ENCODE measurements at regions not wholly inside any gene's neighbourhood (a gene's known extent, or its start where the extent isn't known, plus 50 kb on each side); places are given as distances from the start of the nearest gene placed in this dataset.
"Not testable (repeated sequence)": the region's sequence is repeated elsewhere in the genome, so short reads cannot be mapped to it uniquely, and the experiment has no call there.

GRCh38 chr9:78406146-78406545 is 109.2 kb downstream of the PSAT1 start:
- DNase-seq (ENCODE audit: low read depth, low spot score) = no peak
- H3K27me3 ChIP-seq (ENCODE audit: control insufficient read depth, insufficient read depth, low read length) = no peaks in the 10 kb centered on the region
- no CpG with 5 or more reads among the region's 1 CpG for WGBS (ENCODE audit: insufficient coverage, insufficient read length)
- H3K27ac ChIP-seq (ENCODE audit: low read length) = no peak overlapping the region
- 0 out of 2 replicates have a peak, but pooled peaks cover 2% of the 10 kb centered on the region for H3K4me1 ChIP-seq (ENCODE audit: control insufficient read depth, insufficient read depth, low read length)
- H3K9me3 ChIP-seq (ENCODE audit: control insufficient read depth, insufficient read depth, low read length) = no peaks in the 10 kb centered on the region
- H3K4me3 ChIP-seq (ENCODE audit: low read length) = no peak overlapping the region
- H3K36me3 ChIP-seq (ENCODE audit: control insufficient read depth, insufficient read depth, low read length) = no peaks in the 10 kb centered on the region; the same call in 1 of the 2 replicates

GRCh38 chr9:78406933-78407332 is 110.0 kb downstream of the PSAT1 start:
- WGBS (ENCODE audit: insufficient coverage, insufficient read length) = no CpG with 5 or more reads among the region's 2 CpGs
- DNase-seq (ENCODE audit: low read depth, low spot score) = no peak
- Histone ChIP-seq H3K9me3 (ENCODE audit: control insufficient read depth, insufficient read depth, low read length) (no peaks in the 10 kb centered on the region), H3K36me3 (ENCODE audit: control insufficient read depth, insufficient read depth, low read length) (no peaks in the 10 kb centered on the region; the same call in 1 of the 2 replicates), H3K27me3 (ENCODE audit: control insufficient read depth, insufficient read depth, low read length) (no peaks in the 10 kb centered on the region), H3K4me1 (ENCODE audit: control insufficient read depth, insufficient read depth, low read length) (0 out of 2 replicates have a peak, but pooled peaks cover 2% of the 10 kb centered on the region), H3K27ac (ENCODE audit: low read length) (no peak overlapping the region), H3K4me3 (ENCODE audit: low read length) (no peak overlapping the region)

DNA sequence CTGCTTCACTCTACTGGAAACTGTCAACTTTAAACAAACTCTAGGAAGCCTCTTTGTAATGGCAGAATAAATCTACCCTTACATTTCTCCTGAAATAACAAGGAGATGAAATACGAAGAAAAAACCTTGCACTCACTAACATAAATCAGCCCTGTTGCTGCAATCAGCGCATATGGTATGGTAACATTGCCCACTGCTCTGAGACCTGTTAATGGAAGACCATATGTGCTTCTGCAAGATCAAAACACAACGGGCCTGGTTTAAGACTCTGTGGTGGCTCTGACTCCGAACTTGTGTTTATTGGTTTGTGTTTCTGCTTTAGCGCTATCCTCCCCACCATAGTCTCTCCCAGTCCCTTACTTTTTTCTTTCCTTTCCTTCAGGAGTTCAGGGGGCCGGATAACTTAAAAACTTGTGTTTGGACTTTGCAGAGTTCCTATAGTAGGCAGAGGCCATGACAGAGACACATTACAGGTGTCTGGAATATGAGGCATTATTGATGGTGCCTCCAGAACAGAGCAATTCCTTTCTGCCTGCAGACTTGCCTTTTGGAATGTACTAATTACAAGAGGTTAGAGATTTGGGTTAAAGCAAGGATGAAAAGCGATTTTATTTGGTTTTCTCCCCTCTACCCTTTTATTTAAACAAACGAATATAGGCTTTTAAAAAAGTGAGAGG is 110.8 kb downstream of the PSAT1 start:
- Histone ChIP-seq H3K4me1 (ENCODE audit: control insufficient read depth, insufficient read depth, low read length) (0 out of 2 replicates have a peak, but pooled peaks cover 2% of the 10 kb centered on the region), H3K4me3 (ENCODE audit: low read length) (no peak overlapping the region), H3K9me3 (ENCODE audit: control insufficient read depth, insufficient read depth, low read length) (no peaks in the 10 kb centered on the region), H3K36me3 (ENCODE audit: control insufficient read depth, insufficient read depth, low read length) (no peaks in the 10 kb centered on the region; the same call in 1 of the 2 replicates), H3K27ac (ENCODE audit: low read length) (no peak overlapping the region), H3K27me3 (ENCODE audit: control insufficient read depth, insufficient read depth, low read length) (no peaks in the 10 kb centered on the region)
- WGBS (ENCODE audit: insufficient coverage, insufficient read length) = no CpG with 5 or more reads among the region's 8 CpGs
- DNase-seq (ENCODE audit: low read depth, low spot score) = no peak

DNA sequence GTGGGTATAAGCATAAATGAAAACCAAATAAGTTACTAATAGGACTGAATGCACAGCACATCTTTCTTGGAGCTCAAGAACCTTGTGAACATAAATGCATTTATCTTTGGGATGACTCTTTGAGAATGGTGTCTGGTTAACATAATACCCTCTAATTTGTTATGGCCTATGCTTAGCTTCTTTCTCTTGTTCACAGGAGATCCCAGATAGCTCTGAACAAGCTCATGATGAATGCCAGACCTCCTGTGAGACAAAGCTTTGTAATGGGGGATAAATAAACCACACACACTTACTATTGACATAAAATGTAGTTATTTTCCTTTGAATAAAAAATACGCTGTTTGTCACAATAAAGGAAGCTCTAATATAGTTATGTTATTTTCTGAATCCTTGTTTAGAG is 111.5 kb downstream of the PSAT1 start:
- no peak overlapping the region for H3K27ac ChIP-seq (ENCODE audit: low read length)
- no peaks in the 10 kb centered on the region; the same call in 1 of the 2 replicates for H3K36me3 ChIP-seq (ENCODE audit: control insufficient read depth, insufficient read depth, low read length)
- WGBS (ENCODE audit: insufficient coverage, insufficient read length) = no CpG with 5 or more reads among the region's 1 CpG
- H3K9me3 ChIP-seq (ENCODE audit: control insufficient read depth, insufficient read depth, low read length) = no peaks in the 10 kb centered on the region
- H3K4me3 ChIP-seq (ENCODE audit: low read length) = no peak overlapping the region
- 0 out of 2 replicates have a peak, but pooled peaks cover 2% of the 10 kb centered on the region for H3K4me1 ChIP-seq (ENCODE audit: control insufficient read depth, insufficient read depth, low read length)
- DNase-seq (ENCODE audit: low read depth, low spot score) = no peak
- H3K27me3 ChIP-seq (ENCODE audit: control insufficient read depth, insufficient read depth, low read length) = no peaks in the 10 kb centered on the region

DNA sequence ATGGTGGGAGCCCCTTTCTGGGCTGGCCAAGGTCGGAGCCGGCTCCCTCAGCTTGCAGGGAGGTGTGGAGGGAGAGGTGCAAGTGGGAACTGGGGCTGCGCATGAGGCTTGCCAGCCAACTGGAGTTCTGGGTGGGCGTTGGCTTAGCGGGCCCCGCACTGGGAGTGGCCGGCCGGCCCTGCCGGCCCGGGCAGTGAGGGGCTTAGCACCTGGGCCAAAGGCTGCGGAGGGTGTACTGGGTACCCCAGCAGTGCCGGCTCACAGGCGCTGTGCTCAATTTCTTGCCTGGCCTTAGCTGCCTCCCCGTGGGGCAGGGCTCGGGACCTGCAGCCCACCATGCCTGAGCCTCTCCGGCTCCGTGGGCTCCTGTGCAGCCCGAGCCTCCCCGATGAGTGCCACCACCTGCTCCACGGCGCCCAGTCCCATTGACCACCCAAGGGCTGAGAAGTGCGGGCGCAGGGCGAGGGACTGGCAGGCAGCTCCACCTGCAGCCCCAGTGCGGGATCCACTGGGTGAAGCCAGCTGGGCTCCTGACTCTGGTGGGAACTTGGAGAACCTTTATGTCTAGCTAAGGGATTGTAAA is 113.1 kb downstream of the PSAT1 start:
- H3K36me3 ChIP-seq (ENCODE audit: control insufficient read depth, insufficient read depth, low read length); H3K4me1 ChIP-seq (ENCODE audit: control insufficient read depth, insufficient read depth, low read length); H3K27me3 ChIP-seq (ENCODE audit: control insufficient read depth, insufficient read depth, low read length); H3K27ac ChIP-seq (ENCODE audit: low read length); DNase-seq (ENCODE audit: low read depth, low spot score); H3K4me3 ChIP-seq (ENCODE audit: low read length); H3K9me3 ChIP-seq (ENCODE audit: control insufficient read depth, insufficient read depth, low read length): not testable (repeated sequence)
- WGBS (ENCODE audit: insufficient coverage, insufficient read length) = no CpG with 5 or more reads among the region's 25 CpGs

DNA sequence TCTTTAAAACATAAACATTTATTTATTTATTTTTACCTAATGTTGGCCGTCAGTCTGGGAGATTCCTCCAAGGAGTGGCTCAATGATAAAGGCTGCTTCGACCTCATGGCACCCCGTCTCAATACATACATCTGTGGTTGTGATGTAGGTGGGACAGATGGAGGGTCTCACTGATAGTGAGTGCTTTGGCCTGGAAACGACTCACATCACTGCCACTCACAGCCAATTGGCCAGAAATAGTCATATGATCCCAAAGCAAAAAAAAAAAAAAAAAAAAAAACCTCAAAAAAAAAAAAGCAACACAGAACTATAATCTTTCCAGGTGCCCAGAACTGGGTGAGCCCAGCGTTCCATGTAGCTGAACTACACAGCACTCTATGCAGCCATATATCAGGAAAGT is 125.4 kb downstream of the PSAT1 start:
- no peaks in the 10 kb centered on the region for H3K27me3 ChIP-seq (ENCODE audit: control insufficient read depth, insufficient read depth, low read length)
- no CpG with 5 or more reads among the region's 5 CpGs for WGBS (ENCODE audit: insufficient coverage, insufficient read length)
- no peaks in the 10 kb centered on the region for H3K9me3 ChIP-seq (ENCODE audit: control insufficient read depth, insufficient read depth, low read length)
- no peak overlapping the region for H3K27ac ChIP-seq (ENCODE audit: low read length)
- H3K36me3 ChIP-seq (ENCODE audit: control insufficient read depth, insufficient read depth, low read length) = no peaks in the 10 kb centered on the region
- no peak for DNase-seq (ENCODE audit: low read depth, low spot score)
- no peaks in the 10 kb centered on the region for H3K4me1 ChIP-seq (ENCODE audit: control insufficient read depth, insufficient read depth, low read length)
- H3K4me3 ChIP-seq (ENCODE audit: low read length) = no peak overlapping the region

DNA sequence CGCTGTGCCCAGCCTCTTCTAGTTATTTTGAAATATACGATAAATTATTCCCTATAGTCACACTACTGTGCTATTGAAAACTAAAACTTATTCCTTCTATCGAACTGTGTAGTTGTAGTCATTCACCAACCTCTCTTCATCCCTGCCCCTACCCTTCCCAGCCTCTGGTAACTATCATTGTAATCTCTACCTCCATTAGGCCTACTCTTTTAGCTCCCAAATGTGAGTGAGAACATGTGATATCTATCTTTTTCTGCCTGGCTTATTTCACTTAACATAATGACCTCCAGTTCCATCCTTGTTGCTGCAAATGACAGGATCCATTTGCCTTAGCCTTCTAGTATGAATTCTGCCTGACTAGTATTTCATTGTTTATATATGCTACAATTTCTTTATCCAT is 127.4 kb downstream of the PSAT1 start:
- no peak for DNase-seq (ENCODE audit: low read depth, low spot score)
- no peak overlapping the region for H3K4me3 ChIP-seq (ENCODE audit: low read length)
- no peaks in the 10 kb centered on the region for H3K9me3 ChIP-seq (ENCODE audit: control insufficient read depth, insufficient read depth, low read length)
- WGBS (ENCODE audit: insufficient coverage, insufficient read length) = no CpG with 5 or more reads among the region's 3 CpGs
- H3K36me3 ChIP-seq (ENCODE audit: control insufficient read depth, insufficient read depth, low read length) = no peaks in the 10 kb centered on the region
- no peak overlapping the region for H3K27ac ChIP-seq (ENCODE audit: low read length)
- H3K27me3 ChIP-seq (ENCODE audit: control insufficient read depth, insufficient read depth, low read length) = no peaks in the 10 kb centered on the region
- H3K4me1 ChIP-seq (ENCODE audit: control insufficient read depth, insufficient read depth, low read length) = no peaks in the 10 kb centered on the region

DNA sequence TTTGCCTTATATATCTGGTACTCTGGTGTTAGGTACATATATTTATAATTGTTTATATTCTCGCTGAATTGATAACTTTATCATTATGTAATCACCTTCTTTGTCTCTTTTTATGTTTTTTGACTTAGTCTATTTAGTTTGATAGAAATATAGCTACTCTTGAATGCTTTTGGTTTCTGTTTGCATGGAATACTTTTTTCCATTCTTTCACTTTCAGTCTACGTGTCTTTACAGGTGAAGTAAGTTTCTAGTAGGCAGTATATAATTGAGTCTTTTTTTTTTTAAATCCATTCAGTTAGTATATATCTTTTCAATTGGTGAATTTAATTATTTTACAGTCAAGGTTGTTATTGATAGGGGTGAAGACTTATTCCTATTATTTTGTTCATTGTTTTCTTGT is 131.7 kb downstream of the PSAT1 start:
- no CpG with 5 or more reads among the region's 2 CpGs for WGBS (ENCODE audit: insufficient coverage, insufficient read length)
- H3K27me3 ChIP-seq (ENCODE audit: control insufficient read depth, insufficient read depth, low read length) = no peaks in the 10 kb centered on the region
- no peak overlapping the region for H3K27ac ChIP-seq (ENCODE audit: low read length)
- no peak for DNase-seq (ENCODE audit: low read depth, low spot score)
- no peak overlapping the region for H3K4me3 ChIP-seq (ENCODE audit: low read length)
- H3K9me3 ChIP-seq (ENCODE audit: control insufficient read depth, insufficient read depth, low read length) = no peaks in the 10 kb centered on the region
- H3K36me3 ChIP-seq (ENCODE audit: control insufficient read depth, insufficient read depth, low read length) = no peaks in the 10 kb centered on the region
- H3K4me1 ChIP-seq (ENCODE audit: control insufficient read depth, insufficient read depth, low read length) = no peaks in the 10 kb centered on the region

DNA sequence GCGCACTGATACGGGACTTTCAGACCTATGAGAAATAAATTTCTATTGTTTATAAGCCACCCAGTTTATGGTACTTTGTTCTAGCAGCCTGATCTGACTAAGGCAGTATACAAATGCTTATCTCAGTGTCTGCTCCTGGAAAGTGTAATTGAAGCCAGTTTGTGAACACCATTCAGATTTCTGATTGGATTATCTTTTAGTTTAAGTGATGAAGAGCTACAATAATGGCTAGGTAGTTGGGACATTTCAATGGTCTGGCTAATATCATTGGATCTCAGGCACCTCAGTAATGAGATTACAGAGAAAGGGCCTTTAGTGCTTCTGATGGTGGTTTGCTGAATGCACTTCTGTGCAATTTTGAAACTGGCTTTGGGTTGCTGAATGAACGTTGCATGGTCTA is 133.5 kb downstream of the PSAT1 start:
- H3K36me3 ChIP-seq (ENCODE audit: control insufficient read depth, insufficient read depth, low read length) = no peaks in the 10 kb centered on the region
- no peak overlapping the region for H3K4me3 ChIP-seq (ENCODE audit: low read length)
- no peak for DNase-seq (ENCODE audit: low read depth, low spot score)
- H3K9me3 ChIP-seq (ENCODE audit: control insufficient read depth, insufficient read depth, low read length) = no peaks in the 10 kb centered on the region
- no peak overlapping the region for H3K27ac ChIP-seq (ENCODE audit: low read length)
- H3K4me1 ChIP-seq (ENCODE audit: control insufficient read depth, insufficient read depth, low read length) = no peaks in the 10 kb centered on the region
- H3K27me3 ChIP-seq (ENCODE audit: control insufficient read depth, insufficient read depth, low read length) = no peaks in the 10 kb centered on the region
- WGBS (ENCODE audit: insufficient coverage, insufficient read length) = no CpG with 5 or more reads among the region's 3 CpGs

DNA sequence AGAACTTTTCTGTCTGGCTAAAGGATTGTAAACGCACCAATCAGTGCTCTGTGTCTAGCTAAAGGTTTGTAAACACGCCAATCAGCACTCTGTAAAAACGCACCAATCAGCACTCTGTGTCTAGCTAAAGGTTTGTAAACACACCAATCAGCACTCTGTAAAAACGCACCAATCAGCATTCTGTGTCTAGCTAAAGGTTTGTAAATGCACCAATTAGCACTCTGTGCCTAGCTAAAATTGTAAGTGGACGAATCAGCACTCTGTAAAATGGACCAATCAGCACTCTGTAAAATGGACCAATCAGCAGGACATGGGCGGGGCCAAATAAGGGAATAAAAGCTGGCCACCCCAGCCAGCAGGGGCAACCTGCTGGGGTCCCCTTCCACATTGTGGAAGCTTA is 134.1 kb downstream of the PSAT1 start:
- no CpG with 5 or more reads among the region's 6 CpGs for WGBS (ENCODE audit: insufficient coverage, insufficient read length)
- not testable (repeated sequence) for H3K36me3 ChIP-seq (ENCODE audit: control insufficient read depth, insufficient read depth, low read length); DNase-seq (ENCODE audit: low read depth, low spot score); H3K4me1 ChIP-seq (ENCODE audit: control insufficient read depth, insufficient read depth, low read length); H3K27ac ChIP-seq (ENCODE audit: low read length); H3K27me3 ChIP-seq (ENCODE audit: control insufficient read depth, insufficient read depth, low read length); H3K9me3 ChIP-seq (ENCODE audit: control insufficient read depth, insufficient read depth, low read length); H3K4me3 ChIP-seq (ENCODE audit: low read length)

DNA sequence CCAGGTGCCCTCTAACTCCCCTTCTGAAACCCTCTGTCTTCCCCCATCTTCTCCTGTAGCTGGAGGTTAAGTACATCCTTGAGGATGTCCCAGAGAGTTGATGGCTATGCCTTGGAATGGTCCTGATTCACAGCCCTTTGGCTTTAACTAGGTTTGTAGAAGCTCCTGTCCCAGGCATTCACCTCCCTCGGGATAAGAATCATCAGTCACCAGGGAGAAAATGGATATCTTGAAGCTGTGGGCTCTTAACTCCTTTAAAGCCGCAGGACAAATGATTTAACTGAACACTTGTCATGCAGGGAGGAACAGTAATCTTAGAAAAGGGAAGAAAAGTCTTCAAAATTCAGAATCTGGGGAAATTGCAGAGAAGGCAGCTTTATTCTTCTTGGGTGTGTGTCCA is 139.9 kb downstream of the PSAT1 start:
- Histone ChIP-seq H3K4me1 (ENCODE audit: control insufficient read depth, insufficient read depth, low read length) (no peaks in the 10 kb centered on the region; the same call in 1 of the 2 replicates), H3K27ac (ENCODE audit: low read length) (no peak overlapping the region), H3K9me3 (ENCODE audit: control insufficient read depth, insufficient read depth, low read length) (no peaks in the 10 kb centered on the region), H3K36me3 (ENCODE audit: control insufficient read depth, insufficient read depth, low read length) (no peaks in the 10 kb centered on the region), H3K27me3 (ENCODE audit: control insufficient read depth, insufficient read depth, low read length) (no peaks in the 10 kb centered on the region), H3K4me3 (ENCODE audit: low read length) (no peak overlapping the region)
- no peak for DNase-seq (ENCODE audit: low read depth, low spot score)
- no CpG with 5 or more reads among the region's 2 CpGs for WGBS (ENCODE audit: insufficient coverage, insufficient read length)

Data from iPS DF 6.9 (cell line).